Large intestine (tissue), 3 donors: ENCODE measurements at regions not wholly inside any gene's neighbourhood (a gene's known extent, or its start where the extent isn't known, plus 50 kb on each side); places are given as distances from the start of the nearest gene placed in this dataset.

Experiments used
- DNase-seq, 2 donors: peaks; one replicate each; pipeline versions ENCODE4 v3.0.0 to v3.0.0-alpha.2; 2013
- H3K27ac ChIP-seq: one replicate; pipeline ENCODE4 v1.5.1; 2013; ENCODE audit warnings: low read length
- H3K27me3 ChIP-seq: 2 replicates; pipeline ENCODE4 v1.6.1; 2013; ENCODE audit warnings: low read length; ENCODE audit not compliant: control insufficient read depth, insufficient read depth
- H3K36me3 ChIP-seq: 2 replicates; pipeline ENCODE4 v1.6.1; 2013; ENCODE audit warnings: low read length; ENCODE audit not compliant: control insufficient read depth, insufficient read depth
- H3K4me1 ChIP-seq: one replicate; pipeline ENCODE4 v1.6.1; 2013; ENCODE audit warnings: low read length; ENCODE audit not compliant: control insufficient read depth, insufficient read depth
- H3K4me3 ChIP-seq: one replicate; pipeline ENCODE4 v1.5.1; 2013; ENCODE audit warnings: low read length
- H3K9me3 ChIP-seq: one replicate; pipeline ENCODE4 v1.6.1; 2013; ENCODE audit warnings: mild to moderate bottlenecking, low read depth, low read length, moderate library complexity; ENCODE audit not compliant: control insufficient read depth
- WGBS: methylation state at CpG from one replicate; pipeline ENCODE4 v1.1.5; 2013; ENCODE audit warnings: low lambda C conversion rate; ENCODE audit not compliant: insufficient coverage; 5-methylcytosine and 5-hydroxymethylcytosine counted together

DNA sequence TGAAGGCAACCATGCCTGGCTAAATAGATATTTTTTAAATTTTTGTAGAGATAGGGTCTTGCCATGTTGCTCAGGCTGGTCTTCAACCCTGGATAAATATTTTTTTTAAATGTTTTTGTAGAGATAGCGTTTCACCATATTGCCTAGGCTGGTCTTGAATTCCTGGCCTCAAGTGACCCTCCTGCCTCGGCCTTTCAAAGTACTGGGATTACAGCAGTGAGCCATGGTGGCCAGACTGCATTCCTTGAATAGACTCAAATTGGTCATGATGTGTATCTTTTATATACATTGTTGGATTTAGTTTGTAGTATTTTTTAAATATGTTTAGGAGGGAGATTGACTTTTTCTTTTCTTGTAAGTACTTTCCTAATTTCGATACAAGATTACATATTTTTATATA lies 325.7 kb upstream of the C11orf87 start:
- H3K27ac ChIP-seq = no peak overlapping the region
- no peaks in the 10 kb centered on the region for H3K4me1 ChIP-seq
- H3K36me3 ChIP-seq = no peaks in the 10 kb centered on the region
- no peak overlapping the region for H3K4me3 ChIP-seq
- no peak for DNase-seq
- no peaks in the 10 kb centered on the region for H3K9me3 ChIP-seq
- WGBS = 100% methylated on average over 1 of the region's 3 CpGs
- H3K27me3 ChIP-seq = no peaks in the 10 kb centered on the region

DNA sequence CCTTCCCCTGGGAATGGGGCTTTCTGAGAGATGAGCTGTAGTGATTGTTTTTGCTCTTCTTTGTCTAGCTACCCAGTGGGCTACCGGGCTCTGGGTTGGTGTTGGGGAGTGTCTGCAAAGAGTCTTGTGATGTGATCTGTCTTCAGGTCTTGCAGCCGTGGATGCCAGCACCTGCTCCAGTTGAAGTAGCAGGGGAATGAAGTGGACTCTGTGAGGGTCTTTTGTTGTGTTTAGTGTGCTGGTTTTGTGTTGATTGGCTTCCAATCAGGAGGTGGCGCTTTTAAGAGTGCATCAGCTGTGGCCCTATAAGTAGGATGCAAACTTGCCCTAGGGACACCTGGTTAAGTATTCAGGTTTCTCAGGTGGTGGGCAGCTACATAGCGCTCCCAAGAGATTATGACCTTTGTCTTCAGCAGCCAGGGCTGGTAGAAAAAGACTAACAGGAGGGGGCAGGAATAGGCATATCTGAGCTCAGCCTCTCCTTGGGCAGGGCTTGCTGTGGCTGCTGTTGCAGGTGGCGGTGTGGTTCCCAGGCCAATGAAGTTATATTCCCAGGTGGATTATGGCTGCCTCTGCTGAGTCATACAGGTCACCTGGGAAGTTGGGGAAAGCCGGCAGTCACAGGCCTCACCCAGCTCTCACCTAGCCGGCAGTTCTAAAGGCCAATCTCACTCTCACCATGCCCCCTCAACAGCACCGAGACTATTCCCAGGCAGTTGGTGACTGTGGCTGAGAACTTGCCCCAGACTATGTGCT lies 315.7 kb upstream of the C11orf87 start:
- no peaks in the 10 kb centered on the region for H3K27me3 ChIP-seq
- H3K36me3 ChIP-seq = no peaks in the 10 kb centered on the region
- H3K27ac ChIP-seq = no peak overlapping the region
- no peak overlapping the region for H3K4me3 ChIP-seq
- no peak for DNase-seq
- WGBS = no CpG with 5 or more reads among the region's 8 CpGs
- no peaks in the 10 kb centered on the region for H3K4me1 ChIP-seq
- no peaks in the 10 kb centered on the region for H3K9me3 ChIP-seq

DNA sequence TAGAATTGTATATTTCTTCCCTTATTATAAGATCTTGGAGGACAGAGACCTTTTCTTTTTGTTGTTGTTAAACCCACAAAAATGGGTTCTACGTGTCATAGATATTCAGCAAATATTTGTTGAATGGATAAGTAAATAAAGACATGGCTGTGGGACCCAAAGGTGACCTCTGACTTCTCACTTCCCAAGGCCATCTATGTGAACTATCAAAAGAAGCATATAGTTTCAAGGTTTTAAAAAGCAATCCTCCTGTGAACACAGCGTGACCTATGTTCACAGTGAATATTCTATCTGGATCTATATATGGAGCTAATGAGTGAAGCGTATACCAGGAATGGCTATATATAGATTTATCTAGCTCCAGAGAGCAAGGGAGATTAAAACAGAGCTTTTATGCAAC lies 312.8 kb upstream of the C11orf87 start:
- Histone ChIP-seq H3K4me3 (no peak overlapping the region), H3K27ac (no peak overlapping the region), H3K4me1 (no peaks in the 10 kb centered on the region), H3K9me3 (no peaks in the 10 kb centered on the region), H3K27me3 (no peaks in the 10 kb centered on the region), H3K36me3 (no peaks in the 10 kb centered on the region)
- no peak for DNase-seq
- no CpG with 5 or more reads among the region's 3 CpGs for WGBS

DNA sequence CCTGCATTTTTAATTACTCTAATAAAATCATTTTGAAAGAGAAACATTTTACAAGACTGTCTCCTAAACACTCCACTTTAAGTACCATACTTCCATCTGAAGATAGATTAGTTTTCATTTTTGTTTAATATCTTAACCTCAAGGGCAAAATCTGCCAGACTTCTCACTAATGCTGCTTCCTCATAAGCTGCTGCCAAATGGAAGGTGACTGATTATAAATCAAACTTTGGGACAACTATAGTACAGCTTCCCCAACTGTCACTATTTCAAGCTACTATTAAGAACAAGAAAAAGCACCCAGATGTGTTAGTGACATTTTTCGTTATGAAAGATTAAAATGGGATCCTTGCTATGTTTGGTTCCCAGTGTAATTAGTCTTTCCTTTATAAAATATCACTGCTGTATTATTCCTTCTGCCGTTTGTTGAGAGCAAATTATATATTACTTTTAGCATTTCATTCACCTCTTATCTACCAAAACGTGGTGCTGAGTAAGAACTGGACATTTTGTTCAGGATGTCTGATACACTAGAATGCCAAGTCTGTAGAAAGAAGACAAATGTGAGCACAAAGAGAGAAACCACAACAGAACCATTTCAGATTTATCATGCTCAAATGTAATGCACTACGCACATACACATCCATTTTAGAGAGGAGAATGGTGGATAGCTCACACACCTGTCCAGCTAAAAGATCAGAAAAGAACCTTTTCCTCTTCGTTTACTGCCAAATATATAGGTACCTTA lies 312.2 kb upstream of the C11orf87 start:
- Histone ChIP-seq H3K27ac (no peak overlapping the region), H3K9me3 (no peaks in the 10 kb centered on the region), H3K36me3 (no peaks in the 10 kb centered on the region), H3K4me1 (no peaks in the 10 kb centered on the region), H3K4me3 (no peak overlapping the region), H3K27me3 (no peaks in the 10 kb centered on the region)
- no peak for DNase-seq
- WGBS = 59% methylated on average over 3 of the region's 5 CpGs

DNA sequence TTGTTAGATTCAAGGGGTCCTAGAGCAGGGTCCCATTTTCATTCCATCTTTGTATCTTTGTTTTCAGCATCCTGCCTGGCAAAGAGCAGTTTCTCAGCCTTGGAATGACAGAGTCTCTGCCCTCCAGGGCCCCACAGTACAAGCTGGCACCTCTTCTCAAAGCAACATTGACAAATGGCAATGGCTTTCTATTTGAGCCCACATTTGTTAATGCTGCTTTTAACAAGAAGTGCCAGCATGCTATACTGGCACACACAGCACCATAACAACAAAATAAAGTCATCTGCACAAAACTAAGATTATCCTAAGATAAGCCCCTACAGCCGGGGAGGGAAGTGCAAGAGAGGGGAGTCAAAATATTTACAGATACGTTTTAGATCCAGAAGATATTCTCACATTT lies 309.7 kb upstream of the C11orf87 start:
- H3K9me3 ChIP-seq = no peaks in the 10 kb centered on the region
- no CpG with 5 or more reads among the region's 2 CpGs for WGBS
- no peak for DNase-seq

DNA sequence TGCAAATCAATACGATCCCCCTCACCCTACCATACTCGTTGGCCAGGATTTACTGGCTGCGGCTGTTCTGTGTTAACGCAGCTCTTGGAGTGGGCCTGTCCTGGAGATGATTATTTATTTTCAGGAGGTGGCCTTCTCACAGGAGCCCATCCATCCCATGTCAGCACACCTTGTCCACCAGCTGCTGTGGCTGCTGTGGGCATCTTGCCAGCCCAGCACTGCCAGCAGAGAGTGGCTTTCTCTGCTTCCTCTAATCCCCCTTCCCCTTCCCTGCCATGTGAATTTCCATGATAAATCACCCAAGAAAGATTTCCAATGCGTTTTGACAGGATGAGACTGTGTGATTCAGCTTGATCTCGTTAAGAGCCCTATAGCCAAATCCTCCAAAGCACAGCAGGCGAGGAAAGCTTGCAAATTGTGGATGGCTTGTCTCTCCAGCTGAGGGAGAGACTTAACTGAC lies 309.1 kb upstream of the C11orf87 start:
- no peak for DNase-seq
- H3K27me3 ChIP-seq = no peaks in the 10 kb centered on the region
- no CpG with 5 or more reads among the region's 7 CpGs for WGBS

More for the DNA sequence above, 309.7 kb upstream of the C11orf87 start:
- Histone ChIP-seq H3K4me3 (no peak overlapping the region), H3K27me3 (no peaks in the 10 kb centered on the region), H3K4me1 (no peaks in the 10 kb centered on the region), H3K36me3 (no peaks in the 10 kb centered on the region), H3K27ac (no peak overlapping the region)

DNA sequence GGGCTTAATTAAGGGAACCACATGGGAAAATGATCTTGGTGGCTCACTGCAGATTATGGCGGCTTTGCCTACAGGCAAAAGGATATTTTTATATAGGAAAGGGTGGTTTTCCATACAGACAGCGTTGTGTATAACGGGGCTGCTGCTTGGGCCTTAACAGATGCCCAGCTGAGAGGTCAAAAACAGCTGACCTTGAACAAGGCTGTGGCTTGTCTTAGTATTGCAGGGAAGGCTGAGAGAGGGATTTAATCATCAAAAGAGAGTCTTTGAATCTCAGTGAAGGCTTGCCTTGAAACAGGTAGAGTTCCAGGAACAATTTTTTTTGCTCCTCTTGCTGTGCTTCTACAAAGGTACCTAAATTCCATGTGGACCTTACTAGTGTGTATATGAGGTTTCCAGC lies 301.6 kb upstream of the C11orf87 start:
- no CpG with 5 or more reads among the region's 3 CpGs for WGBS
- H3K9me3 ChIP-seq = no peaks in the 10 kb centered on the region
- no peak for DNase-seq
- H3K36me3 ChIP-seq = no peaks in the 10 kb centered on the region
- H3K4me3 ChIP-seq = no peak overlapping the region
- no peaks in the 10 kb centered on the region for H3K4me1 ChIP-seq
- no peaks in the 10 kb centered on the region for H3K27me3 ChIP-seq
- no peak overlapping the region for H3K27ac ChIP-seq

More for the DNA sequence above, 309.1 kb upstream of the C11orf87 start:
- no peaks in the 10 kb centered on the region for H3K4me1 ChIP-seq
- no peaks in the 10 kb centered on the region for H3K9me3 ChIP-seq
- no peak overlapping the region for H3K4me3 ChIP-seq
- H3K36me3 ChIP-seq = no peaks in the 10 kb centered on the region
- no peak overlapping the region for H3K27ac ChIP-seq

DNA sequence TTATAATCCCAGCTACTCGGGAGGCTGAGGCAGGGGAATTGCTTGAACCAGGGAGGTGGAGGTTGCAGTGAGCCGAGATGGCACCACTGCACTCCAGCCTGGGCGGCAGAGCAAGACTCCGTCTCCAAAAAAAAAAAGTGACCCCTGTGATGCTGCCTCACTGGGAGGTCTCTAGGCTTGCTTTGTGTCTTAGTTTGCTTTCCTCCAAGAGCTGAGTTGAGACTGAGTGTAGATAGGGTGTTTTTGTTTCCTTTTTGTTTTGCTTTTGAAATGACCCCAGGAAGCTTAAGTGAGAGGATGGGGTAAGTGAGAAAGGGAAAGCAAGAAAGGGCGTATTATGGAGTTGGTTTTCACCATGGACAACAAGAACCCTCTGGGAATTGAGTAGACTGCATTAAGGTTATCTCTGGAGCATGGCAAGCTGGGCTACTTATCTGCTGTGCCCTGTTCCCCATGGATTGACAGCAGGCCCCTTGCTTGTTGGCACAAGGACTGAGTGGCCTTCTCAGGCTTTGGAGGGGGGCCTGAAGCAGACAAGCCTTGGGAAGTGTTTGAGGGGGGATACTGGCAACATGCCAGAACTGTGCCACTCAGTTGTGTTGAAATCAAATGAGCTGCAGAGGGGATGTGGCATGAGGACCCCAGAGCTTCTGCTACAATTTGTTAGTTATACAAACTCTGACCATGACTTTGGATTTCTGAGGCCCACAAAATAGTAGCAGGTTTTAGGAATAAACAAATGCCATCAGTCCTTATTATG lies 300.6 kb upstream of the C11orf87 start:
- Histone ChIP-seq H3K36me3 (no peaks in the 10 kb centered on the region), H3K9me3 (no peaks in the 10 kb centered on the region), H3K4me3 (no peak overlapping the region), H3K4me1 (no peaks in the 10 kb centered on the region), H3K27me3 (no peaks in the 10 kb centered on the region), H3K27ac (no peak overlapping the region)
- WGBS = no CpG with 5 or more reads among the region's 5 CpGs
- no peak for DNase-seq

DNA sequence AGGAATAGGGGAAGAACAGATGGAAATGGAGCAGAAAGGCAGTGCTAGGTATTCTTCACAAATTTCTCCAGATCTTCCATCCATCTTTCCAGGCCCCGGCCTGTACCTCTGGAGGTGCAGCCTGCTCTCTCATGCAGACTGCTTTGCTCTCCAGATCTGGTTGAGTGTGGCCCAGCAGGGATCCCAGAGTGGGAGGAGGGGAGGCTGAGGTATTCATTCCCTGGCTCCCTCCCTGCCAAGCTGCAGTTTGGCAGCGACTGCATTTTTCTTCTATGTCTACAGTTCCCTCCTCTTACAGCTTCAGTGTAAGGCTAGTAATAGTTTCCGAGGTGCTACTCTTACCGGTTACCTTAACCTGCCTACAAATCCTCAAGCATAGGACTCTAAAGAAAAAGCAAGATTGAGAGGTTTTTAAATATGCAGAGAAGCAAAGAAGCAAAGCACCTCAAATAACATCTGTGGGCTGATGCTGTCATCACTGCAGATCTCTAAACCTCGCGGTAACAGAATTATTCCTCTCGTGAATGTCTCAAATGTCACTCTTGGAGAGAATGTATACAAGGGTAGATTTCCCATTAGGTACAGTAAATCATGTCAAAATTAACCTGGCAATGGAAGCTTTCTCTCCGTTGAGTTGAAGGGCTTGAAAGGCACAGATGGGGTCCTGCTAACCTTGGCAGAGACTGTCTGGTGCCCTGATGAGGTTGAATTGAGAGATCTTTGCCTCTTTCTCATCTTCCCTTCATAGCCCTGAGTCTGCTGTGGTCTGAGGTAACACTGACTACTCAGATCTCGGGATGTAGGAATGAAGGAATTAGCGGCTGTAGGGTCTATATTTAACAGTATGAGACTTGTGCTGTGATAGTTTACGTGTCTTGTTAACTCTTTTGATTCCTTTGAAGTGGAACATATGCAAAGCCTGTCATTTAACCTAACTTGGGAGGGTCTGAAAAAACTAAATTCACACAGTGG lies 297.9 kb upstream of the C11orf87 start:
- no peaks in the 10 kb centered on the region for H3K36me3 ChIP-seq
- no peak for DNase-seq
- no peaks in the 10 kb centered on the region for H3K27me3 ChIP-seq
- H3K27ac ChIP-seq = no peak overlapping the region
- no peaks in the 10 kb centered on the region for H3K4me1 ChIP-seq
- H3K9me3 ChIP-seq = no peaks in the 10 kb centered on the region
- WGBS = no CpG with 5 or more reads among the region's 11 CpGs
- H3K4me3 ChIP-seq = no peak overlapping the region
